ENCODE measurements at regions not wholly inside any gene's neighbourhood (a gene's known extent, or its start where the extent isn't known, plus 50 kb on each side); places are given as distances from the start of the nearest gene placed in this dataset.

- H3K36me3 ChIP-seq (ENCODE audit: low read length), result no peaks in the 10 kb centered on the region
- no peaks in the 10 kb centered on the region for H3K27me3 ChIP-seq (ENCODE audit: low read length)
- no peak overlapping the region for H3K9ac ChIP-seq (ENCODE audit: low read length)
- H3K4me2 ChIP-seq (ENCODE audit: low read depth, low read length, poor library complexity, severe bottlenecking), result no peak overlapping the region
- H2AFZ ChIP-seq (ENCODE audit: low read depth, low read length, severe bottlenecking), result no peak overlapping the region
- no peaks in the 10 kb centered on the region for H4K20me1 ChIP-seq (ENCODE audit: low read depth, low read length)
- no peak for TF ChIP-seq CTCF (IDR thresholded peaks at IDR 0.05; ENCODE audit: insufficient read depth, low read length, poor library complexity, severe bottlenecking)
- TF ChIP-seq EZH2phosphoT487 (conservative IDR thresholded peaks at IDR 0.05; ENCODE audit: low read length), result no peak
- H3K9me3 ChIP-seq (ENCODE audit: insufficient read depth, low read length), result no peaks in the 10 kb centered on the region
- no peak overlapping the region for H3K27ac ChIP-seq (ENCODE audit: low read depth, low read length)
- H3K79me2 ChIP-seq (ENCODE audit: insufficient read depth, low read length), result no peaks in the 10 kb centered on the region
- H3F3A ChIP-seq (ENCODE audit: insufficient read depth), result no peaks in the 10 kb centered on the region
- H3K9me2 ChIP-seq (replicated peaks; ENCODE audit: insufficient read depth, low read length), result no peaks in the 10 kb centered on the region
- H3K4me3 ChIP-seq (ENCODE audit: insufficient read depth, low read length, poor library complexity, severe bottlenecking), result no peak overlapping the region
Observed at GRCh38 chr5:2137444-2138050, 254.8 kb upstream of the IRX4 start.

GRCh38 chr5:2136728-2137333, 254.1 kb upstream of the IRX4 start:
- Histone ChIP-seq H3K9me3 (ENCODE audit: insufficient read depth, low read length) (no peaks in the 10 kb centered on the region), H3K27me3 (ENCODE audit: low read length) (no peaks in the 10 kb centered on the region), H4K20me1 (ENCODE audit: low read depth, low read length) (no peaks in the 10 kb centered on the region), H3K4me3 (ENCODE audit: insufficient read depth, low read length, poor library complexity, severe bottlenecking) (no peak overlapping the region), H2AFZ (ENCODE audit: low read depth, low read length, severe bottlenecking) (no peak overlapping the region), H3K79me2 (ENCODE audit: insufficient read depth, low read length) (no peaks in the 10 kb centered on the region), H3K36me3 (ENCODE audit: low read length) (no peaks in the 10 kb centered on the region), H3K4me2 (ENCODE audit: low read depth, low read length, poor library complexity, severe bottlenecking) (no peak overlapping the region), H3K9ac (ENCODE audit: low read length) (no peak overlapping the region), H3K27ac (ENCODE audit: low read depth, low read length) (no peak overlapping the region), H3F3A (ENCODE audit: insufficient read depth) (no peaks in the 10 kb centered on the region), H3K9me2 (replicated peaks; ENCODE audit: insufficient read depth, low read length) (no peaks in the 10 kb centered on the region)
- TF ChIP-seq EZH2phosphoT487 (conservative IDR thresholded peaks at IDR 0.05; ENCODE audit: low read length) (no peak), CTCF (IDR thresholded peaks at IDR 0.05; ENCODE audit: insufficient read depth, low read length, poor library complexity, severe bottlenecking) (no peak)

- Histone ChIP-seq H2AFZ (ENCODE audit: low read depth, low read length, severe bottlenecking) (no peak overlapping the region), H3K4me3 (ENCODE audit: insufficient read depth, low read length, poor library complexity, severe bottlenecking) (no peak overlapping the region), H3F3A (ENCODE audit: insufficient read depth) (no peaks in the 10 kb centered on the region), H4K20me1 (ENCODE audit: low read depth, low read length) (no peaks in the 10 kb centered on the region), H3K4me2 (ENCODE audit: low read depth, low read length, poor library complexity, severe bottlenecking) (no peak overlapping the region), H3K79me2 (ENCODE audit: insufficient read depth, low read length) (no peaks in the 10 kb centered on the region), H3K36me3 (ENCODE audit: low read length) (no peaks in the 10 kb centered on the region), H3K9me2 (replicated peaks; ENCODE audit: insufficient read depth, low read length) (no peaks in the 10 kb centered on the region), H3K27me3 (ENCODE audit: low read length) (no peaks in the 10 kb centered on the region), H3K27ac (ENCODE audit: low read depth, low read length) (no peak overlapping the region), H3K9ac (ENCODE audit: low read length) (no peak overlapping the region), H3K9me3 (ENCODE audit: insufficient read depth, low read length) (no peaks in the 10 kb centered on the region)
- TF ChIP-seq CTCF (IDR thresholded peaks at IDR 0.05; ENCODE audit: insufficient read depth, low read length, poor library complexity, severe bottlenecking) (no peak), EZH2phosphoT487 (conservative IDR thresholded peaks at IDR 0.05; ENCODE audit: low read length) (no peak)
Observed at GRCh38 chr5:2135833-2136232, 253.1 kb upstream of the IRX4 start.
